OCI-LY3 (cell line): ENCODE measurements at regions not wholly inside any gene's neighbourhood (a gene's known extent, or its start where the extent isn't known, plus 50 kb on each side); places are given as distances from the start of the nearest gene placed in this dataset.

Source experiments
- H2AFZ ChIP-seq: fragments of 200-600, 300-600 bp; shearing (Covaris generic); 2 replicates; pipeline ENCODE4 v1.6.0; 2014; ENCODE audit warnings: antibody characterized with exemption, low read depth, low read length
- H3K27ac ChIP-seq: fragments of 200-600, 300-600 bp; sonication (generic); 2 replicates; pipeline ENCODE4 v1.5.1; 2014; ENCODE audit warnings: mild to moderate bottlenecking, low read length, moderate library complexity, mixed read lengths
- H3K27me3 ChIP-seq: fragments of 200-600, 300-600 bp; sonication (generic); 2 replicates; pipeline ENCODE4 v1.6.1; 2014; ENCODE audit warnings: low read depth, low read length, mixed read lengths
- H3K36me3 ChIP-seq: fragments of 200-600, 300-600 bp; sonication (generic); replicated peaks from 2 replicates; pipeline ENCODE3; 2014; ENCODE audit warnings: low read depth, low read length, mixed read lengths
- H3K4me1 ChIP-seq: fragments of 300-600, 200-600 bp; sonication (generic); 2 replicates; pipeline ENCODE4 v1.6.1; 2014; ENCODE audit warnings: low read length, mixed read lengths
- H3K4me2 ChIP-seq: fragments of 200-600, 300-600 bp; sonication (generic); 2 replicates; pipeline ENCODE4 v1.6.1; 2014; ENCODE audit warnings: low read length, mixed read lengths
- H3K4me3 ChIP-seq: fragments of 300-600, 200-600 bp; sonication (generic); 2 replicates; pipeline ENCODE4 v1.5.1; 2014; ENCODE audit warnings: antibody characterized with exemption, mild to moderate bottlenecking, low read length, moderate library complexity
- H3K79me2 ChIP-seq: fragments of 300-600, 200-600 bp; shearing (Covaris generic); 2 replicates; pipeline ENCODE4 v1.6.1; 2014; ENCODE audit warnings: mild to moderate bottlenecking, low read length, mixed read lengths
- H3K9ac ChIP-seq: fragments of 300-600, 200-600 bp; shearing (Covaris generic); 2 replicates; pipeline ENCODE4 v1.6.0; 2014; ENCODE audit warnings: mild to moderate bottlenecking, low read length, moderate library complexity
- H3K9me3 ChIP-seq: fragments of 200-600, 300-600 bp; shearing (Covaris generic); 2 replicates; pipeline ENCODE4 v1.6.1; 2014; ENCODE audit warnings: low read length, mixed read lengths; ENCODE audit not compliant: insufficient read depth
- H4K20me1 ChIP-seq: fragments of 200-600, 300-600 bp; sonication (generic); 2 replicates; pipeline ENCODE4 v1.6.1; 2016; ENCODE audit warnings: low read length, mixed read lengths; ENCODE audit not compliant: insufficient read depth
- EZH2phosphoT487 ChIP-seq: fragments of 200-600 bp; shearing (Covaris generic); IDR thresholded peaks from 2 replicates; pipeline ENCODE4 v1.6.1; 2018; ENCODE audit warnings: antibody characterized with exemption, mixed run types, low read depth
- TF ChIP-seq, protein P1 (sequence below): fragments of 200-600, 300-600 bp; sonication (generic); IDR thresholded peaks from 2 replicates; pipeline ENCODE4 v1.5.1; 2014; ENCODE audit warnings: antibody characterized with exemption, low read length, low read depth

DNA sequence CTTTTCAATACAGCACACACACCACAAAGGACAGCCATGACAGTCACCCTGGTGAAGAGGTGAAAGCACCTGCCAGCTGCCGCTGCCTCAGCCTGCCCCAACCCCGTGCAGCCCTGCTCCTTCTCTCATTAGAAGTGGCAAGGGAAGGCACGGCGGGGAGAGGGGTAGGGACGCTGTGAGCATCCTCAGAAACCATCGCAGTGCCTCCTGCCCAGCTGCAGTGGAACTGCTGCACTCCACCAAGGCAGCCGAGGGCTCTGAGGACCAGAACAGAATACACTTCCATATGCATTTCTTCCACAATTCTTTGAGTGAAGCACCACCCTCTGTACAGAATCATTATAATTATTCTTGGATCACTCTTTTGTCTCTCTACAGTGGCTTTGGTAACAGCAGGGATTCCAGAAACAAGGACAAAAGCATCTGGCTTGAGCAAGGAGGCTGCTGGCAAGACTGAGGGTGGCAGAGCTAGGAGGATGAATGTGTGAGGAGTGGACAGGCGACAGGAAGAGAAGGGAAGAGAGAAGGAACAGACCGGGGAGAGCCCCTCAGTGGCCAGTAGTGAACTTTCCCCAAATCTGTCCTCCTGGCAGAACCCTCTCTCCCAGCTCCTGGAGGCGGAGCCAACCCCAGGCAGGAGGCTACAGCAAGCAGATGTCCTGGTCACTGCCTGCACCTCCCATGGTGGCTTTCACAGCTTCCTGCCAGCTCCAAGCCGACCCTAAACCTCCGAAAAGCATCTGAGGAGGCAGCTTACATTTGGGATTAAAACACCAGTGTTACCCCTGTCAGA, 73.2 kb downstream of the MTNR1A start:
- no peak overlapping the region for H2AFZ ChIP-seq
- no peak overlapping the region for H3K4me3 ChIP-seq
- H3K9ac ChIP-seq, result no peak overlapping the region
- no peaks in the 10 kb centered on the region for H4K20me1 ChIP-seq
- H3K36me3 ChIP-seq, result no peaks in the 10 kb centered on the region
- no peaks in the 10 kb centered on the region for H3K4me1 ChIP-seq
- H3K27me3 ChIP-seq, result no peaks in the 10 kb centered on the region
- no peak for TF ChIP-seq EZH2phosphoT487
- TF ChIP-seq, protein P1, sequence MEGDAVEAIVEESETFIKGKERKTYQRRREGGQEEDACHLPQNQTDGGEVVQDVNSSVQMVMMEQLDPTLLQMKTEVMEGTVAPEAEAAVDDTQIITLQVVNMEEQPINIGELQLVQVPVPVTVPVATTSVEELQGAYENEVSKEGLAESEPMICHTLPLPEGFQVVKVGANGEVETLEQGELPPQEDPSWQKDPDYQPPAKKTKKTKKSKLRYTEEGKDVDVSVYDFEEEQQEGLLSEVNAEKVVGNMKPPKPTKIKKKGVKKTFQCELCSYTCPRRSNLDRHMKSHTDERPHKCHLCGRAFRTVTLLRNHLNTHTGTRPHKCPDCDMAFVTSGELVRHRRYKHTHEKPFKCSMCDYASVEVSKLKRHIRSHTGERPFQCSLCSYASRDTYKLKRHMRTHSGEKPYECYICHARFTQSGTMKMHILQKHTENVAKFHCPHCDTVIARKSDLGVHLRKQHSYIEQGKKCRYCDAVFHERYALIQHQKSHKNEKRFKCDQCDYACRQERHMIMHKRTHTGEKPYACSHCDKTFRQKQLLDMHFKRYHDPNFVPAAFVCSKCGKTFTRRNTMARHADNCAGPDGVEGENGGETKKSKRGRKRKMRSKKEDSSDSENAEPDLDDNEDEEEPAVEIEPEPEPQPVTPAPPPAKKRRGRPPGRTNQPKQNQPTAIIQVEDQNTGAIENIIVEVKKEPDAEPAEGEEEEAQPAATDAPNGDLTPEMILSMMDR, result no peak
- H3K27ac ChIP-seq, result no peak overlapping the region
- no peaks in the 10 kb centered on the region for H3K79me2 ChIP-seq
- H3K4me2 ChIP-seq, result no peak overlapping the region
- H3K9me3 ChIP-seq, result no peaks in the 10 kb centered on the region

DNA sequence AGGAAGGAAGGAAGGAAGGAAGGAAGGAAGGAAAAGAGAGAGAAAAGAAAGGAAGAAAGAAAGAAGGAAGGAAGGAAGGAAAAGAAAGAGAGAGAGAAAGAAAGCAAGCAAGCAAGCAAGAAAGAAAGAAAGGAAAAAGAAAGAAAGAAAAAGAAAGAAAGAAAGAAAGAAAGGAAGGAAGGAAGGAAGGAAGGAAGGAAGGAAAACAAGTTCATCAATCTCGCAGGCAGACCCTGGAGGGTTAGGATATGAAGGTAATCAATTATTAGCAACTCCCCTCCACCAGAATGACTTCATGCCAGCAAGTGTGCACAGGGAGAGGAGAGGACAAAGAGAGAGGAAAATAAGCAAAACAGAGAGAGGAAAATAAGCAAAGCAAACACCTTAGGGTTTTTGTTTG, 80.2 kb downstream of the MTNR1A start:
- TF ChIP-seq EZH2phosphoT487, result no peak
- TF ChIP-seq, protein P1, result no peak

GRCh38 chr4:186473933-186474332, 81.4 kb downstream of the MTNR1A start:
- no peak overlapping the region for H3K4me2 ChIP-seq
- H3K79me2 ChIP-seq, result no peaks in the 10 kb centered on the region
- no peak overlapping the region for H3K4me3 ChIP-seq
- TF ChIP-seq, protein P1, result no peak
- no peak for TF ChIP-seq EZH2phosphoT487
- H3K4me1 ChIP-seq, result no peaks in the 10 kb centered on the region
- H3K27ac ChIP-seq, result no peak overlapping the region
- no peak overlapping the region for H3K9ac ChIP-seq
- no peaks in the 10 kb centered on the region for H3K27me3 ChIP-seq
- H3K36me3 ChIP-seq, result no peaks in the 10 kb centered on the region
- H3K9me3 ChIP-seq, result no peaks in the 10 kb centered on the region
- H4K20me1 ChIP-seq, result no peaks in the 10 kb centered on the region
- H2AFZ ChIP-seq, result no peak overlapping the region

More for the DNA sequence above, 80.2 kb downstream of the MTNR1A start:
- Histone ChIP-seq H3K4me2 (no peak overlapping the region), H3K27me3 (no peaks in the 10 kb centered on the region), H3K4me1 (no peaks in the 10 kb centered on the region), H3K4me3 (no peak overlapping the region), H3K27ac (no peak overlapping the region), H2AFZ (no peak overlapping the region), H4K20me1 (no peaks in the 10 kb centered on the region), H3K79me2 (no peaks in the 10 kb centered on the region), H3K36me3 (no peaks in the 10 kb centered on the region), H3K9ac (no peak overlapping the region), H3K9me3 (no peaks in the 10 kb centered on the region)

DNA sequence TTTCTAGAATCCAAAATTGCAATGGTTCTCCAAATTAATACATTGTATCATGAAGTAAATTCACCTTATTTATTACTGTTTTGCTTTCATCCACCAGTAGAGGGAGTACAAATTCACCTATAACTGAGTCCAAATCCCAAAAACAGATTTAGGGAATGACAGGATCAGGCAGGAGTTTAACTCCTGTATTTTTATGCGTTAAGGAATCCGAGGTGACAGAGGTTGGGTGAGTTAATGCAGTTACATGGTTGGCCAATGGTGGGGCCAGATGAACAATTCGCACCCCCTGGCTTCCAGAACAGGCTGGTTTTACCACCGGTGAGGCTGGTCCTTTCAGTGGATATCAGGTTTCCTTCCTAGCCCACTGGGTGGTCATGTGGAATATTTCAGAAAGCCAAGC, 82.4 kb downstream of the MTNR1A start:
- Histone ChIP-seq H3K79me2 (no peaks in the 10 kb centered on the region), H3K27ac (no peak overlapping the region), H3K4me3 (no peak overlapping the region), H3K9ac (no peak overlapping the region), H3K27me3 (no peaks in the 10 kb centered on the region), H3K9me3 (no peaks in the 10 kb centered on the region), H3K36me3 (no peaks in the 10 kb centered on the region), H3K4me2 (no peak overlapping the region), H3K4me1 (no peaks in the 10 kb centered on the region), H2AFZ (no peak overlapping the region), H4K20me1 (no peaks in the 10 kb centered on the region)
- TF ChIP-seq, protein P1, result peak; percentile 26; the same call in 1 of the 2 replicates
- no peak for TF ChIP-seq EZH2phosphoT487
